Fibroblast of lung (primary cell): ENCODE measurements at regions not wholly inside any gene's neighbourhood (a gene's known extent, or its start where the extent isn't known, plus 50 kb on each side); places are given as distances from the start of the nearest gene placed in this dataset.

Experiments used
- DNase-seq, 2 donors: peaks; one replicate each; pipeline versions ENCODE4 v3.0.0 to v3.0.0-alpha.2; 2010; ENCODE audit warnings: low read depth in 2 of 2
- H2AFZ ChIP-seq: 2 replicates; pipeline ENCODE4 v1.5.1; 2012; ENCODE audit warnings: low read length, control low read depth, inconsistent platforms
- H3K27ac ChIP-seq: 2 replicates; pipeline ENCODE4 v1.5.1; 2011; ENCODE audit warnings: low read length, control low read depth; ENCODE audit not compliant: insufficient read depth
- H3K27me3 ChIP-seq: 2 replicates; pipeline ENCODE4 v1.5.1; 2011; ENCODE audit warnings: mild to moderate bottlenecking, low read length; ENCODE audit not compliant: control insufficient read depth, insufficient read depth
- H3K36me3 ChIP-seq: 2 replicates; pipeline ENCODE4 v1.5.1; 2011; ENCODE audit warnings: low read length; ENCODE audit not compliant: control insufficient read depth, insufficient read depth
- H3K4me1 ChIP-seq: 2 replicates; pipeline ENCODE4 v1.5.1; 2011; ENCODE audit warnings: low read length; ENCODE audit not compliant: control insufficient read depth, insufficient read depth; ENCODE audit errors: extremely low read depth
- H3K4me2 ChIP-seq: 2 replicates; pipeline ENCODE4 v1.5.1; 2011; ENCODE audit warnings: low read length, control low read depth; ENCODE audit not compliant: insufficient read depth; ENCODE audit errors: extremely low read depth
- H3K4me3 ChIP-seq, 4 experiments: fragments of 200-600 bp in 1 of 4; sonication (generic) in 1 of 4; replicated peaks in 1 of 4; 2 replicates each; pipeline ENCODE4 v1.5.1; 2011 to 2016; ENCODE audit warnings: low read length in 4 of 4, low read depth in 3 of 4, mild to moderate bottlenecking in 3 of 4, control low read depth in 2 of 4, inconsistent platforms in 1 of 4, mixed read lengths in 1 of 4; ENCODE audit not compliant: insufficient read depth in 1 of 4; ENCODE audit errors: control extremely low read depth in 1 of 4
- H3K79me2 ChIP-seq: 2 replicates; pipeline ENCODE4 v1.5.1; 2012; ENCODE audit warnings: mild to moderate bottlenecking, low read length, inconsistent platforms; ENCODE audit not compliant: control insufficient read depth, insufficient read depth
- H3K9ac ChIP-seq: 2 replicates; pipeline ENCODE4 v1.5.1; 2011; ENCODE audit warnings: mild to moderate bottlenecking, low read length, control low read depth; ENCODE audit not compliant: insufficient read depth
- H3K9me3 ChIP-seq: 2 replicates; pipeline ENCODE4 v1.5.1; 2012; ENCODE audit warnings: low read depth, low read length; ENCODE audit not compliant: control insufficient read depth, insufficient read depth
- H4K20me1 ChIP-seq: 2 replicates; pipeline ENCODE4 v1.5.1; 2011; ENCODE audit warnings: low read length; ENCODE audit not compliant: control insufficient read depth, insufficient read depth; ENCODE audit errors: extremely low read depth
- EZH2 ChIP-seq: IDR thresholded peaks from 2 replicates; pipeline ENCODE4 v1.5.1; 2012; ENCODE audit warnings: low read length, control low read depth, mild to moderate bottlenecking; ENCODE audit errors: missing control alignments
- TF ChIP-seq, protein P1 (sequence below), 2 donors: IDR thresholded peaks in 1 of 2; conservative IDR thresholded peaks in 1 of 2; 1 replicate in 1 of 2; 2 replicates in 1 of 2; pipeline ENCODE4 v1.5.1; 2011 to 2012; ENCODE audit warnings: low read length in 2 of 2, control low read depth in 1 of 2, inconsistent platforms in 1 of 2, low read depth in 1 of 2, mild to moderate bottlenecking in 1 of 2

DNA sequence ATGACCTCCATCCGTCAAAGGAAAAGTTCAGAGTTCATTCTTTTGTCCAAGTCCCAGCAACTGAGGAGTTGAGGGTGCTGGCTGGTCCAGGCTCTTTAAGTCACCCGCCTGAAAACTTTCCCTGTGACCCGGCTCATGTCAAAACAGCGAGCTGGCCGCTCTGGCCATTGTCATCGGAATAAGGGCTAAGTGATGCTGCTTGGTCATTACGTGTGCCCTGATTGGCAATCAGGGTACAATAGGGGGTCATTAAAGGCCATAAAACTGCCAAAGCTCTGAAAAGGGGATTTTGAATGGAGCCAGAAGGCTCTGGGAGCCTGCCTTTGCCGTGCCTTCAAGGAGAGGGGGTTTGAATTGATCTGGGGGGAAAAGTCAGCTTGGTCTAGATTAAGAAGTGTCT, 88.5 kb upstream of the IRX3 start:
- no peak overlapping the region for H3K4me3 ChIP-seq

DNA sequence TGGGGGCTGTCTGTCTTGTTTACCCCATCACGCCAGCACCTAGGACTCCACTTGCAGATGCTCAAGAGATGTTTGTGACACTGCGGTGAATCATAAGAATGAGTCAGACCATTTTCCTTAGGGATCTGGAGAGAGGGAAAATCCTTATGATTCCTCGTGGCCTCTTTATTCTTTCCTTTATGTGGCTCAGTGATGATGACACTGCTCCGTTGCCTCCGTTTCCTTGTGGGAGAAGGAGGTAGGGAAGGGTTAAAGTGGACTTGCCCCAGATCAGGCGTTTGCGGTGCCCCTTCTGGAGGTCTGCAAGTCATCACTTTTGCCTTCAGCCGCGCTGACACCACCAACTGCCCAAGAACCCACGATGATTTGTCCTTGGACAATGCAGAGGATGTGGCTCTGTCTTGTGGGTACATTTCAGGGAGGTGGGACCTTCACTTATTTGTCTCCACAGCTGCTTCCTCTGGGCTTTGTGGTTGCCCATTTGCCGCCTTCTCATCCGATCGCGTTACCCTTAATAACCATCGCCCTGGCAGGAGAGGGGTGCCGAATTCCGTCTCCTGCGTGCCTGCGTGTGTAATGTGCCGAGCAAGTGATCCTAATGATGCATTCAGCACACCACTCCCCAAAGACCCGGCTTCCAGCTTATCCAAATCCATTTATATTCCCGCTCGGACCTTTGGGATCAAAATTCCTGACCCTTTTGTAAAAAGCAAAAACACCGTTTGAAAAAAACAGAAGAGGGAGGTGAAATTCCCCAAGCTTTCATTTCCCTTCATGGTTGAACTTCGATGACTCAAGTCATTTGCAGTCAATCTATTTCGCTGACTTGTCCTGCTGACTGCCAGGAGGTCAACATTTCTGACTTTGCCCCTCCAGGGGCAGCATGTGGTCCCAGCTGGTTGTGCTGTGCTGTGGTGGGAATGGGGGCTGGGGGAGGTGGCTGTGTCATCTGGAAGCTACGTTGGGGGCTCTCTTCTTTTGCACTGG, 87.2 kb upstream of the IRX3 start:
- H3K79me2 ChIP-seq: no peaks in the 10 kb centered on the region
- no peaks in the 10 kb centered on the region for H4K20me1 ChIP-seq
- H3K9me3 ChIP-seq: no peaks in the 10 kb centered on the region
- H3K4me2 ChIP-seq: peak overlapping the region; percentile 76
- peak; percentile 82 for DNase-seq
- peak overlapping the region; percentile 14 for H3K9ac ChIP-seq
- no peaks in the 10 kb centered on the region for H3K27me3 ChIP-seq
- H2AFZ ChIP-seq: peak overlapping the region; percentile 36
- peak overlapping the region; percentile 5 to 37 (median 18) for H3K4me3 ChIP-seq
- no peaks in the 10 kb centered on the region for H3K36me3 ChIP-seq
- no peaks in the 10 kb centered on the region for H3K4me1 ChIP-seq
- peak overlapping the region; percentile 66 for H3K27ac ChIP-seq
- TF ChIP-seq EZH2: no peak
- TF ChIP-seq, protein P1, sequence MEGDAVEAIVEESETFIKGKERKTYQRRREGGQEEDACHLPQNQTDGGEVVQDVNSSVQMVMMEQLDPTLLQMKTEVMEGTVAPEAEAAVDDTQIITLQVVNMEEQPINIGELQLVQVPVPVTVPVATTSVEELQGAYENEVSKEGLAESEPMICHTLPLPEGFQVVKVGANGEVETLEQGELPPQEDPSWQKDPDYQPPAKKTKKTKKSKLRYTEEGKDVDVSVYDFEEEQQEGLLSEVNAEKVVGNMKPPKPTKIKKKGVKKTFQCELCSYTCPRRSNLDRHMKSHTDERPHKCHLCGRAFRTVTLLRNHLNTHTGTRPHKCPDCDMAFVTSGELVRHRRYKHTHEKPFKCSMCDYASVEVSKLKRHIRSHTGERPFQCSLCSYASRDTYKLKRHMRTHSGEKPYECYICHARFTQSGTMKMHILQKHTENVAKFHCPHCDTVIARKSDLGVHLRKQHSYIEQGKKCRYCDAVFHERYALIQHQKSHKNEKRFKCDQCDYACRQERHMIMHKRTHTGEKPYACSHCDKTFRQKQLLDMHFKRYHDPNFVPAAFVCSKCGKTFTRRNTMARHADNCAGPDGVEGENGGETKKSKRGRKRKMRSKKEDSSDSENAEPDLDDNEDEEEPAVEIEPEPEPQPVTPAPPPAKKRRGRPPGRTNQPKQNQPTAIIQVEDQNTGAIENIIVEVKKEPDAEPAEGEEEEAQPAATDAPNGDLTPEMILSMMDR (conservative IDR thresholded peaks at IDR 0.05 in 1 of 2, IDR thresholded peaks at IDR 0.05 in 1 of 2; ENCODE audit: low read depth in 1 of 2, low read length in 2 of 2): no peak

More for the DNA sequence above, 88.5 kb upstream of the IRX3 start:
- Histone ChIP-seq H3K4me2 (no peak overlapping the region), H3K9me3 (no peaks in the 10 kb centered on the region), H2AFZ (no peak overlapping the region), H3K4me1 (no peaks in the 10 kb centered on the region), H3K9ac (no peak overlapping the region), H3K27me3 (no peaks in the 10 kb centered on the region), H3K79me2 (no peaks in the 10 kb centered on the region), H4K20me1 (no peaks in the 10 kb centered on the region), H3K36me3 (no peaks in the 10 kb centered on the region), H3K27ac (no peak overlapping the region)
- DNase-seq: no peak
- TF ChIP-seq, protein P1 (conservative IDR thresholded peaks at IDR 0.05 in 1 of 2, IDR thresholded peaks at IDR 0.05 in 1 of 2; ENCODE audit: low read depth in 1 of 2, low read length in 2 of 2): no peak

DNA sequence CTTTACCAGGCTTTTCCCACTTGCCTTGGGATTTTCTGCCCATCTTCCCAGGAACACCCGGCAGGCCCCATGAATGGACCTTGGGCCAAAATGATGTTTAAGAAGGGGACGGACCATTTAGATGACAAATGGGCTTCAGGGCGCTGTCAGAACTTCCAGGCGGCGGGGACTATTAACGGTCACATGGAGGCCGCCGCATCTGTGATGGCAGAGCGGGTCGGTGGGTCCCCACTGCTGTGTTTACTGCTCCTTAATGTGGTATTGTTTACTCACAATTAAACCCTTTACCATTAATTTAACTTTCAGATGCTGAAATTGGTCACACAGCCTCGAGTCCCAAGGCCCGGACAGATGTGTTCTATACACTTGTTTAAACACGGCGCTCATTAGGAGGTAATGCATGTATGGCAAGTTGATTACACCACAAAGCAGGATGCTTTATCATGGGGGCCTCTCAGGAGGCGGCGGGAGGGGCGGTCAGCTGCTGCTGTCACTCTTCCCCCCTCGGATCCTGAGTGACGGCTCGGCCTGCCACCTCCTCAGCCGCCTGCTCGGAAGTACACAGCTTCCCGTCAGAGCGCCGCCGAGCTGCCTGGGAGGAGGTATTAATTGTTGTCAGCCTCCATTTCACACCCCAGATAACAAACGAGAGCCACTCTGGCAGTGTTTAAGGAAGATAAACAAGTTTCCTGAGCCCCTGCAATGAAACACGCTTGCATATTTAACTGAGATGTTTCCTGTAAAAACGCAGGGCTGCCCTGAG, 83.9 kb upstream of the IRX3 start:
- no peak overlapping the region for H3K27ac ChIP-seq

More for the DNA sequence above, 83.9 kb upstream of the IRX3 start:
- no peak overlapping the region for H3K9ac ChIP-seq
- no peak overlapping the region for H3K4me3 ChIP-seq
- no peaks in the 10 kb centered on the region for H4K20me1 ChIP-seq
- H3K4me2 ChIP-seq: no peak overlapping the region
- no peaks in the 10 kb centered on the region for H3K9me3 ChIP-seq
- peak overlapping the region; percentile 7 for H2AFZ ChIP-seq
- H3K36me3 ChIP-seq: no peaks in the 10 kb centered on the region
- no peak for DNase-seq
- TF ChIP-seq, protein P1 (conservative IDR thresholded peaks at IDR 0.05 in 1 of 2, IDR thresholded peaks at IDR 0.05 in 1 of 2; ENCODE audit: low read depth in 1 of 2, low read length in 2 of 2): no peak
- TF ChIP-seq EZH2: no peak
- no peaks in the 10 kb centered on the region for H3K4me1 ChIP-seq
- H3K79me2 ChIP-seq: no peaks in the 10 kb centered on the region
- no peaks in the 10 kb centered on the region for H3K27me3 ChIP-seq
